ENCODE measurements at regions not wholly inside any gene's neighbourhood (a gene's known extent, or its start where the extent isn't known, plus 50 kb on each side); places are given as distances from the start of the nearest gene placed in this dataset.

- Histone ChIP-seq H3K4me2 (ENCODE audit: low read length) (peak overlapping the region; percentile 63), H3K4me3 (ENCODE audit: low read length) (no peak overlapping the region), H3K4me1 (ENCODE audit: control insufficient read depth, insufficient read depth, low read length) (peaks cover 23% of the 10 kb centered on the region), H3K27me3 (ENCODE audit: control insufficient read depth, insufficient read depth, low read length) (no peaks in the 10 kb centered on the region), H3K9me3 (replicated peaks; ENCODE audit: low read length) (no peaks in the 10 kb centered on the region), H3K9ac (ENCODE audit: low read depth, low read length) (peak overlapping the region; percentile 44), H3K36me3 (ENCODE audit: insufficient read depth, low read length) (no peaks in the 10 kb centered on the region)
These were observed 608.4 kb upstream of the KCND2 start for GRCh38 chr7:119664601-119665000.

- no peaks in the 10 kb centered on the region for H3K36me3 ChIP-seq (ENCODE audit: insufficient read depth, low read length)
- no peaks in the 10 kb centered on the region for H3K27me3 ChIP-seq (ENCODE audit: control insufficient read depth, insufficient read depth, low read length)
- H3K9me3 ChIP-seq (replicated peaks; ENCODE audit: low read length), result no peaks in the 10 kb centered on the region
- no peak overlapping the region for H3K4me2 ChIP-seq (ENCODE audit: low read length)
- no peak overlapping the region for H3K9ac ChIP-seq (ENCODE audit: low read depth, low read length)
- peaks cover 23% of the 10 kb centered on the region for H3K4me1 ChIP-seq (ENCODE audit: control insufficient read depth, insufficient read depth, low read length)
- no peak overlapping the region for H3K4me3 ChIP-seq (ENCODE audit: low read length)
These were observed 607.2 kb upstream of the KCND2 start for GRCh38 chr7:119665796-119666195.

- Histone ChIP-seq H3K27me3 (ENCODE audit: control insufficient read depth, insufficient read depth, low read length) (no peaks in the 10 kb centered on the region), H3K9me3 (replicated peaks; ENCODE audit: low read length) (no peaks in the 10 kb centered on the region), H3K4me1 (ENCODE audit: control insufficient read depth, insufficient read depth, low read length) (peaks cover 17% of the 10 kb centered on the region), H3K4me3 (ENCODE audit: low read length) (no peak overlapping the region), H3K4me2 (ENCODE audit: low read length) (no peak overlapping the region), H3K36me3 (ENCODE audit: insufficient read depth, low read length) (no peaks in the 10 kb centered on the region), H3K9ac (ENCODE audit: low read depth, low read length) (no peak overlapping the region)
These were observed 591.6 kb upstream of the KCND2 start for GRCh38 chr7:119681336-119681735.

GRCh38 chr7:119684763-119685162 is 588.2 kb upstream of the KCND2 start:
- H3K4me1 ChIP-seq (ENCODE audit: control insufficient read depth, insufficient read depth, low read length), result peaks cover 17% of the 10 kb centered on the region

GRCh38 chr7:119685906-119686305 is 587.1 kb upstream of the KCND2 start:
- Histone ChIP-seq H3K4me3 (ENCODE audit: low read length) (no peak overlapping the region), H3K9me3 (replicated peaks; ENCODE audit: low read length) (no peaks in the 10 kb centered on the region), H3K36me3 (ENCODE audit: insufficient read depth, low read length) (no peaks in the 10 kb centered on the region), H3K4me1 (ENCODE audit: control insufficient read depth, insufficient read depth, low read length) (peaks cover 17% of the 10 kb centered on the region), H3K4me2 (ENCODE audit: low read length) (no peak overlapping the region), H3K9ac (ENCODE audit: low read depth, low read length) (no peak overlapping the region), H3K27me3 (ENCODE audit: control insufficient read depth, insufficient read depth, low read length) (no peaks in the 10 kb centered on the region)

More at GRCh38 chr7:119684763-119685162, 588.2 kb upstream of the KCND2 start:
- Histone ChIP-seq H3K4me3 (ENCODE audit: low read length) (no peak overlapping the region), H3K9ac (ENCODE audit: low read depth, low read length) (no peak overlapping the region), H3K36me3 (ENCODE audit: insufficient read depth, low read length) (no peaks in the 10 kb centered on the region), H3K4me2 (ENCODE audit: low read length) (peak overlapping the region; percentile 26), H3K27me3 (ENCODE audit: control insufficient read depth, insufficient read depth, low read length) (no peaks in the 10 kb centered on the region), H3K9me3 (replicated peaks; ENCODE audit: low read length) (no peaks in the 10 kb centered on the region)

GRCh38 chr7:119688831-119689230 is 584.1 kb upstream of the KCND2 start:
- no peak overlapping the region for H3K4me3 ChIP-seq (ENCODE audit: low read length)
- H3K9ac ChIP-seq (ENCODE audit: low read depth, low read length), result no peak overlapping the region
- H3K36me3 ChIP-seq (ENCODE audit: insufficient read depth, low read length), result no peaks in the 10 kb centered on the region
- H3K9me3 ChIP-seq (replicated peaks; ENCODE audit: low read length), result no peaks in the 10 kb centered on the region
- H3K27me3 ChIP-seq (ENCODE audit: control insufficient read depth, insufficient read depth, low read length), result no peaks in the 10 kb centered on the region
- no peak overlapping the region for H3K4me2 ChIP-seq (ENCODE audit: low read length)
- peaks cover 16% of the 10 kb centered on the region for H3K4me1 ChIP-seq (ENCODE audit: control insufficient read depth, insufficient read depth, low read length)

GRCh38 chr7:119692541-119692940 is 580.4 kb upstream of the KCND2 start:
- no peak overlapping the region for H3K4me2 ChIP-seq (ENCODE audit: low read length)
- H3K36me3 ChIP-seq (ENCODE audit: insufficient read depth, low read length), result no peaks in the 10 kb centered on the region
- no peaks in the 10 kb centered on the region for H3K27me3 ChIP-seq (ENCODE audit: control insufficient read depth, insufficient read depth, low read length)
- no peak overlapping the region for H3K9ac ChIP-seq (ENCODE audit: low read depth, low read length)
- H3K4me3 ChIP-seq (ENCODE audit: low read length), result no peak overlapping the region
- H3K9me3 ChIP-seq (replicated peaks; ENCODE audit: low read length), result no peaks in the 10 kb centered on the region
- H3K4me1 ChIP-seq (ENCODE audit: control insufficient read depth, insufficient read depth, low read length), result no peaks in the 10 kb centered on the region

GRCh38 chr7:119694506-119694905 is 578.5 kb upstream of the KCND2 start:
- Histone ChIP-seq H3K27me3 (ENCODE audit: control insufficient read depth, insufficient read depth, low read length) (no peaks in the 10 kb centered on the region), H3K4me1 (ENCODE audit: control insufficient read depth, insufficient read depth, low read length) (no peaks in the 10 kb centered on the region), H3K4me3 (ENCODE audit: low read length) (no peak overlapping the region), H3K9me3 (replicated peaks; ENCODE audit: low read length) (no peaks in the 10 kb centered on the region), H3K4me2 (ENCODE audit: low read length) (no peak overlapping the region), H3K36me3 (ENCODE audit: insufficient read depth, low read length) (no peaks in the 10 kb centered on the region), H3K9ac (ENCODE audit: low read depth, low read length) (no peak overlapping the region)

GRCh38 chr7:119696336-119696735 is 576.6 kb upstream of the KCND2 start:
- H3K4me3 ChIP-seq (ENCODE audit: low read length), result no peak overlapping the region
- H3K36me3 ChIP-seq (ENCODE audit: insufficient read depth, low read length), result no peaks in the 10 kb centered on the region
- no peaks in the 10 kb centered on the region for H3K27me3 ChIP-seq (ENCODE audit: control insufficient read depth, insufficient read depth, low read length)
- no peak overlapping the region for H3K9ac ChIP-seq (ENCODE audit: low read depth, low read length)
- no peaks in the 10 kb centered on the region for H3K4me1 ChIP-seq (ENCODE audit: control insufficient read depth, insufficient read depth, low read length)
- no peak overlapping the region for H3K4me2 ChIP-seq (ENCODE audit: low read length)
- no peaks in the 10 kb centered on the region for H3K9me3 ChIP-seq (replicated peaks; ENCODE audit: low read length)

GRCh38 chr7:119703895-119704294 is 569.1 kb upstream of the KCND2 start:
- H3K9me3 ChIP-seq (replicated peaks; ENCODE audit: low read length), result peaks cover 3% of the 10 kb centered on the region
- no peaks in the 10 kb centered on the region for H3K36me3 ChIP-seq (ENCODE audit: insufficient read depth, low read length)
- no peak overlapping the region for H3K4me2 ChIP-seq (ENCODE audit: low read length)
- no peak overlapping the region for H3K4me3 ChIP-seq (ENCODE audit: low read length)
- no peak overlapping the region for H3K9ac ChIP-seq (ENCODE audit: low read depth, low read length)
- H3K27me3 ChIP-seq (ENCODE audit: control insufficient read depth, insufficient read depth, low read length), result no peaks in the 10 kb centered on the region
- no peaks in the 10 kb centered on the region for H3K4me1 ChIP-seq (ENCODE audit: control insufficient read depth, insufficient read depth, low read length)

- no peaks in the 10 kb centered on the region for H3K4me1 ChIP-seq (ENCODE audit: control insufficient read depth, insufficient read depth, low read length)
- H3K36me3 ChIP-seq (ENCODE audit: insufficient read depth, low read length), result no peaks in the 10 kb centered on the region
- no peak overlapping the region for H3K9ac ChIP-seq (ENCODE audit: low read depth, low read length)
- no peaks in the 10 kb centered on the region for H3K27me3 ChIP-seq (ENCODE audit: control insufficient read depth, insufficient read depth, low read length)
- no peak overlapping the region for H3K4me2 ChIP-seq (ENCODE audit: low read length)
- H3K4me3 ChIP-seq (ENCODE audit: low read length), result no peak overlapping the region
- H3K9me3 ChIP-seq (replicated peaks; ENCODE audit: low read length), result peaks cover 3% of the 10 kb centered on the region
These were observed 566.4 kb upstream of the KCND2 start for GRCh38 chr7:119706608-119707007.

GRCh38 chr7:119708891-119709290 is 564.1 kb upstream of the KCND2 start:
- Histone ChIP-seq H3K4me3 (ENCODE audit: low read length) (no peak overlapping the region), H3K9me3 (replicated peaks; ENCODE audit: low read length) (no peaks in the 10 kb centered on the region), H3K4me2 (ENCODE audit: low read length) (no peak overlapping the region), H3K9ac (ENCODE audit: low read depth, low read length) (no peak overlapping the region), H3K4me1 (ENCODE audit: control insufficient read depth, insufficient read depth, low read length) (no peaks in the 10 kb centered on the region), H3K36me3 (ENCODE audit: insufficient read depth, low read length) (no peaks in the 10 kb centered on the region), H3K27me3 (ENCODE audit: control insufficient read depth, insufficient read depth, low read length) (no peaks in the 10 kb centered on the region)
